ENCODE measurements at regions not wholly inside any gene's neighbourhood (a gene's known extent, or its start where the extent isn't known, plus 50 kb on each side); places are given as distances from the start of the nearest gene placed in this dataset.

DNA sequence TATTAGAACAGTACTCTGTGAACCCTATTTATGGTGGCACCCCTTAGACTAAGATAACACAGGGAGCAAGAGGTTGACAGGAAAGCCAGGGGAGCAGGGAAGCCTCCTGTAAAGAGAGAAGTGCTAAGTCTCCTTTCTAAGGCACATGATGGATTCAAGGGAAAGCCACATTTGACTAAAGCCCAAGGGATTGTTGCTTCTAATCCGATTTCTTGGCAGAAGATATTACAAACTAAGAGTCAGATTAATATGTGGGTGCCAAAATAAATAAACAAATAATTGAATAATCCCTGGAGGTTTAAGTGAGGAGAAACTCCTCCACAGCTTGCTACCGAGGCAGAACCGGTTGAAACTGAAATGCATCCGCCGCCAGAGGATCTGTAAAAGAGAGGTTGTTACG is 333.2 kb downstream of the SOX11 start:
- Histone ChIP-seq H3K27ac (ENCODE audit: low read length) (no peak overlapping the region), H3K9me2 (ENCODE audit: insufficient read depth, low read length) (no peaks in the 10 kb centered on the region), H3K27me3 (ENCODE audit: insufficient read depth, low read depth, low read length) (no peaks in the 10 kb centered on the region), H3K9ac (ENCODE audit: low read length) (no peak overlapping the region), H3K9me3 (ENCODE audit: low read length) (no peaks in the 10 kb centered on the region), H3K4me2 (ENCODE audit: low read length) (no peak overlapping the region), H2AFZ (ENCODE audit: low read depth, low read length) (no peak overlapping the region), H3K4me3 (ENCODE audit: low read length) (no peak overlapping the region), H4K20me1 (ENCODE audit: insufficient read depth) (no peaks in the 10 kb centered on the region), H3K79me2 (replicated peaks; ENCODE audit: insufficient read depth, low read length) (no peaks in the 10 kb centered on the region), H3K36me3 (ENCODE audit: insufficient read depth, low read length) (no peaks in the 10 kb centered on the region), H3F3A (ENCODE audit: insufficient read depth, low read length, poor library complexity, severe bottlenecking) (no peaks in the 10 kb centered on the region)
- TF ChIP-seq TAF1 (IDR thresholded peaks at IDR 0.05; ENCODE audit: low read depth) (no peak), MXI1 (conservative IDR thresholded peaks at IDR 0.05; ENCODE audit: poor library complexity, severe bottlenecking) (no peak), POLR2AphosphoS5 (IDR thresholded peaks at IDR 0.05) (no peak), EP300 (conservative IDR thresholded peaks at IDR 0.05; ENCODE audit: poor library complexity, severe bottlenecking) (no peak), RAD21 (conservative IDR thresholded peaks at IDR 0.05) (no peak), EZH2 (IDR thresholded peaks at IDR 0.05; ENCODE audit: borderline replicate concordance, insufficient read depth, low read length, poor library complexity, severe bottlenecking) (no peak), SMC3 (conservative IDR thresholded peaks at IDR 0.05; ENCODE audit: poor library complexity) (no peak)
- TF ChIP-seq, protein P1, sequence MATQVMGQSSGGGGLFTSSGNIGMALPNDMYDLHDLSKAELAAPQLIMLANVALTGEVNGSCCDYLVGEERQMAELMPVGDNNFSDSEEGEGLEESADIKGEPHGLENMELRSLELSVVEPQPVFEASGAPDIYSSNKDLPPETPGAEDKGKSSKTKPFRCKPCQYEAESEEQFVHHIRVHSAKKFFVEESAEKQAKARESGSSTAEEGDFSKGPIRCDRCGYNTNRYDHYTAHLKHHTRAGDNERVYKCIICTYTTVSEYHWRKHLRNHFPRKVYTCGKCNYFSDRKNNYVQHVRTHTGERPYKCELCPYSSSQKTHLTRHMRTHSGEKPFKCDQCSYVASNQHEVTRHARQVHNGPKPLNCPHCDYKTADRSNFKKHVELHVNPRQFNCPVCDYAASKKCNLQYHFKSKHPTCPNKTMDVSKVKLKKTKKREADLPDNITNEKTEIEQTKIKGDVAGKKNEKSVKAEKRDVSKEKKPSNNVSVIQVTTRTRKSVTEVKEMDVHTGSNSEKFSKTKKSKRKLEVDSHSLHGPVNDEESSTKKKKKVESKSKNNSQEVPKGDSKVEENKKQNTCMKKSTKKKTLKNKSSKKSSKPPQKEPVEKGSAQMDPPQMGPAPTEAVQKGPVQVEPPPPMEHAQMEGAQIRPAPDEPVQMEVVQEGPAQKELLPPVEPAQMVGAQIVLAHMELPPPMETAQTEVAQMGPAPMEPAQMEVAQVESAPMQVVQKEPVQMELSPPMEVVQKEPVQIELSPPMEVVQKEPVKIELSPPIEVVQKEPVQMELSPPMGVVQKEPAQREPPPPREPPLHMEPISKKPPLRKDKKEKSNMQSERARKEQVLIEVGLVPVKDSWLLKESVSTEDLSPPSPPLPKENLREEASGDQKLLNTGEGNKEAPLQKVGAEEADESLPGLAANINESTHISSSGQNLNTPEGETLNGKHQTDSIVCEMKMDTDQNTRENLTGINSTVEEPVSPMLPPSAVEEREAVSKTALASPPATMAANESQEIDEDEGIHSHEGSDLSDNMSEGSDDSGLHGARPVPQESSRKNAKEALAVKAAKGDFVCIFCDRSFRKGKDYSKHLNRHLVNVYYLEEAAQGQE (IDR thresholded peaks at IDR 0.05; ENCODE audit: borderline replicate concordance): no peak
- TF ChIP-seq, protein P2, sequence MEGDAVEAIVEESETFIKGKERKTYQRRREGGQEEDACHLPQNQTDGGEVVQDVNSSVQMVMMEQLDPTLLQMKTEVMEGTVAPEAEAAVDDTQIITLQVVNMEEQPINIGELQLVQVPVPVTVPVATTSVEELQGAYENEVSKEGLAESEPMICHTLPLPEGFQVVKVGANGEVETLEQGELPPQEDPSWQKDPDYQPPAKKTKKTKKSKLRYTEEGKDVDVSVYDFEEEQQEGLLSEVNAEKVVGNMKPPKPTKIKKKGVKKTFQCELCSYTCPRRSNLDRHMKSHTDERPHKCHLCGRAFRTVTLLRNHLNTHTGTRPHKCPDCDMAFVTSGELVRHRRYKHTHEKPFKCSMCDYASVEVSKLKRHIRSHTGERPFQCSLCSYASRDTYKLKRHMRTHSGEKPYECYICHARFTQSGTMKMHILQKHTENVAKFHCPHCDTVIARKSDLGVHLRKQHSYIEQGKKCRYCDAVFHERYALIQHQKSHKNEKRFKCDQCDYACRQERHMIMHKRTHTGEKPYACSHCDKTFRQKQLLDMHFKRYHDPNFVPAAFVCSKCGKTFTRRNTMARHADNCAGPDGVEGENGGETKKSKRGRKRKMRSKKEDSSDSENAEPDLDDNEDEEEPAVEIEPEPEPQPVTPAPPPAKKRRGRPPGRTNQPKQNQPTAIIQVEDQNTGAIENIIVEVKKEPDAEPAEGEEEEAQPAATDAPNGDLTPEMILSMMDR (IDR thresholded peaks at IDR 0.05; ENCODE audit: poor library complexity, severe bottlenecking): no peak

GRCh38 chr2:6027066-6027465 is 334.9 kb downstream of the SOX11 start:
- Histone ChIP-seq H2AFZ (ENCODE audit: low read depth, low read length) (no peak overlapping the region), H3K27ac (ENCODE audit: low read length) (no peak overlapping the region), H3F3A (ENCODE audit: insufficient read depth, low read length, poor library complexity, severe bottlenecking) (no peaks in the 10 kb centered on the region), H3K36me3 (ENCODE audit: insufficient read depth, low read length) (no peaks in the 10 kb centered on the region), H3K27me3 (ENCODE audit: insufficient read depth, low read depth, low read length) (no peaks in the 10 kb centered on the region), H4K20me1 (ENCODE audit: insufficient read depth) (no peaks in the 10 kb centered on the region), H3K9ac (ENCODE audit: low read length) (no peak overlapping the region), H3K9me2 (ENCODE audit: insufficient read depth, low read length) (no peaks in the 10 kb centered on the region), H3K9me3 (ENCODE audit: low read length) (no peaks in the 10 kb centered on the region), H3K79me2 (replicated peaks; ENCODE audit: insufficient read depth, low read length) (no peaks in the 10 kb centered on the region), H3K4me2 (ENCODE audit: low read length) (no peak overlapping the region), H3K4me3 (ENCODE audit: low read length) (no peak overlapping the region)
- TF ChIP-seq, protein P2 (IDR thresholded peaks at IDR 0.05; ENCODE audit: poor library complexity, severe bottlenecking): no peak
- no peak for TF ChIP-seq SMC3 (conservative IDR thresholded peaks at IDR 0.05; ENCODE audit: poor library complexity)
- TF ChIP-seq EP300 (conservative IDR thresholded peaks at IDR 0.05; ENCODE audit: poor library complexity, severe bottlenecking): no peak
- no peak for TF ChIP-seq EZH2 (IDR thresholded peaks at IDR 0.05; ENCODE audit: borderline replicate concordance, insufficient read depth, low read length, poor library complexity, severe bottlenecking)
- no peak for TF ChIP-seq MXI1 (conservative IDR thresholded peaks at IDR 0.05; ENCODE audit: poor library complexity, severe bottlenecking)
- TF ChIP-seq RAD21 (conservative IDR thresholded peaks at IDR 0.05): no peak
- TF ChIP-seq, protein P1 (IDR thresholded peaks at IDR 0.05; ENCODE audit: borderline replicate concordance): no peak
- no peak for TF ChIP-seq POLR2AphosphoS5 (IDR thresholded peaks at IDR 0.05)
- no peak for TF ChIP-seq TAF1 (IDR thresholded peaks at IDR 0.05; ENCODE audit: low read depth)

All from neural cell (in vitro differentiated cells).